Activated naive CD4-positive, alpha-beta T cell treated with anti-CD3 and anti-CD28 coated beads, Interleukin-2, amount 50 U/mL, for 72 hours (primary cell): ENCODE measurements at regions not wholly inside any gene's neighbourhood (a gene's known extent, or its start where the extent isn't known, plus 50 kb on each side); places are given as distances from the start of the nearest gene placed in this dataset.
A peak's percentile ranks its signal among the peaks of the same experiment; 100 is the strongest.

Experiments used
- ATAC-seq, 2 donors: fragments of 150-1000 bp; cut with Tn5 transposase; 2 replicates each; pipeline ENCODE4 v1.10.0; 2021; ENCODE audit warnings: mild to moderate bottlenecking in 2 of 2, moderate library complexity in 2 of 2
- DNase-seq, 2 donors: peaks; one replicate each; pipeline ENCODE4 v3.0.0; 2021 to 2022; ENCODE audit warnings: low spot score in 2 of 2
- H3K27ac Mint-ChIP-seq, 2 donors: one replicate each; pipeline ENCODE4 v1.8.0; 2022; ENCODE audit warnings: mild to moderate bottlenecking in 2 of 2, mixed read lengths in 2 of 2
- H3K36me3 Mint-ChIP-seq, 2 donors: one replicate each; pipeline ENCODE4 v1.8.0; 2022; ENCODE audit warnings: mixed read lengths in 2 of 2
- H3K9me3 Mint-ChIP-seq, 2 donors: one replicate each; pipeline ENCODE4 v1.8.0; 2022; ENCODE audit warnings: mixed read lengths in 2 of 2

DNA sequence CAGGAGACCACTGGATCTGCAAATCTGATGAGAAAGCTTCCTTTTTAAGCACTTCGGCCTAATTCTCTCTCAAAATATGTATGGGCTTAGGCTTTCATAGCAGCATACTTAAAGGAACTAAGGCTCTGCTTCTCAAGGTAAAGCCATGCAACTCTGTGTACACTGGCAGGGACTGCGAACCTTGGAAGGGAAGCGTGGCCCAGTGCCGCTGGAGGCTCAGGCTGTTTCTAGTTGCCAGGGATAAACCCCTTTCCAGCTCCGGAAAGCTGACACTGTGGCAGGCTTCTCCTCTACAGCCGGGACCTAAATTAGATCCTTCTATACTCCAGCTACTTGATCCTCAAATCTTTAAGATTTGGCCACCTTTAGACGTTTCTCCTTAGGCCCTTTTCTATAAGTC lies 1091.3 kb upstream of the TENM3 start:
- no peak for DNase-seq
- Mint-ChIP-seq H3K36me3 (no peaks in the 10 kb centered on the region), H3K9me3 (no peaks in the 10 kb centered on the region), H3K27ac (no peak overlapping the region)
- no peak for ATAC-seq

DNA sequence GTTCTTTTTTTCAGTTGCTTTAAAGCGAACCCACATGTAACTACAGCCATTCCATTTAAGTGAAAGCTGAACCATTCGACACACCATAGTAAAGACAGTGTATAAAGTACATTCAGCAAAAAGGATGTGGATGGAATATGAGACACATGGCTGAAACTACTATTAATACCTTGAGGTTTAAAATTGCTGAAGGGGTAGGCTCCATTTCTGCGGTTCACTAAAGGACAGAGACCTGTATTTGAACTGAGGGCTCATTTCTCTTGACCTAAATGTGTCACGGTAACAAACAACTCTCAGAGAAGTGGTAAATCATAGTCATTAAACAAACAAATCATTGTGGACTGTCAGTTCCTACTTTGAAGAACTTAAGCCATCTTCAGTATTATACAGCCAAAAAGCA lies 1085.6 kb upstream of the TENM3 start:
- no peak for DNase-seq
- H3K36me3 Mint-ChIP-seq: peaks cover 0 to 6% of the 10 kb centered on the region in 2 donors
- H3K9me3 Mint-ChIP-seq: peaks cover 0 to 7% of the 10 kb centered on the region in 2 donors
- ATAC-seq: no peak
- no peak overlapping the region for H3K27ac Mint-ChIP-seq

DNA sequence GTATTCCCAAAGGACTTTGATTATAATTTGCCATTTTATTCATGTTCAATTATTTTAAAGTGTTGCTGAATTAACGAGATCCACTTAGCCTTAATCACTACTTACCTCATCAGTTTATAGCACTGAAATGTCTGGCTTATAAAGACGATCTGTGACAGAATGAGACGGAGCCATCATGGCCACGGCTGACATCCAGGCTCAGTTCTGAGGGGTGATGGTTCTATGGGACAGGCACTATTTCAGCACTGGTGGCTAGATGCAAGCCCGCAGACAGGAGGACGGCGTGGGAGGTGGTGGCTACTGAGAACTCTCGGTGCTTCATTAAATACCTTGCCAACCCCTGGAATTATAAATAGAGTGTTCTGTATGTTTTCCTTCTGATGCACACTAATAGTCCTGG lies 1084.2 kb upstream of the TENM3 start:
- H3K36me3 Mint-ChIP-seq: peaks cover 0 to 6% of the 10 kb centered on the region in 2 donors
- no peak for ATAC-seq
- DNase-seq: no peak
- no peak overlapping the region for H3K27ac Mint-ChIP-seq
- peaks cover 0 to 7% of the 10 kb centered on the region in 2 donors for H3K9me3 Mint-ChIP-seq

DNA sequence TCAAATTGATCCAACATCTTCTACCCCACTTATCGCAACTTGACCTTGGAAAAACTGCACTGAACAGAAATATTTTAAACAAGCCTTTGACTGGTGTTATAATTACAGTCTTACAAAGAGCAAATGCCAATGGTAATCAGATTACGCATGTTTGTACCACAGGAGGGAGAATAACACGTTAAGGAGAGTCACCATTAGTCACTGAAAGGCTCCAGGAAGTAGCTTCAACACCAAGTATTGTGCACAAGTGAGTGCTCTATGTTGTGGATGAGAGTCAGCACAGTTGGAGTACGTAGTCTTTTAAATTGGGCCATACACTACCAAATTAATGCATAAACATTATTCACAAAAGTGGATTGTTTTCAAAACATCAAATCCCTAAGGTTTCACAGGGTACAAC lies 1081.5 kb upstream of the TENM3 start:
- no peak overlapping the region for H3K27ac Mint-ChIP-seq
- no peak for DNase-seq
- H3K36me3 Mint-ChIP-seq: peaks cover 0 to 6% of the 10 kb centered on the region in 2 donors
- ATAC-seq: no peak
- peaks cover 0 to 7% of the 10 kb centered on the region in 2 donors for H3K9me3 Mint-ChIP-seq

DNA sequence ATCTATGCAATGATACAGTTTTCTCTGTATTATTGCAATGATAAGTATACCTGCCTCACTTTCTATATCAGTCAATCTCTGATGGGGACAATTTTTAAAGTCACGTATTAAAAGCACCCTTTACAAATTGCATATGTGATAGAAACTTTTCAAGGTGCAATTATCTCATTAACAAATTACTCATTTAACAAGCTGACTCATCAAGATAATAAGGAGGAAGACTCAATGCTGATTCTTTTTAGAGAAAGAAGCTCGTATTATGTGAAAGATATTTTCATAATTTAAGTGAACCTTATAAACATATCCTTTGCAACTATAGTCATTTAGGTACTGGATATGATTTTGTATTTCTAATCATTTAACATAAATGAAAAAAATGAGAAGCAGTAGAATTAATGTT lies 1080.9 kb upstream of the TENM3 start:
- peaks cover 0 to 6% of the 10 kb centered on the region in 2 donors for H3K36me3 Mint-ChIP-seq
- no peak for ATAC-seq
- H3K9me3 Mint-ChIP-seq: peaks cover 0 to 7% of the 10 kb centered on the region in 2 donors
- DNase-seq: no peak
- no peak overlapping the region for H3K27ac Mint-ChIP-seq

DNA sequence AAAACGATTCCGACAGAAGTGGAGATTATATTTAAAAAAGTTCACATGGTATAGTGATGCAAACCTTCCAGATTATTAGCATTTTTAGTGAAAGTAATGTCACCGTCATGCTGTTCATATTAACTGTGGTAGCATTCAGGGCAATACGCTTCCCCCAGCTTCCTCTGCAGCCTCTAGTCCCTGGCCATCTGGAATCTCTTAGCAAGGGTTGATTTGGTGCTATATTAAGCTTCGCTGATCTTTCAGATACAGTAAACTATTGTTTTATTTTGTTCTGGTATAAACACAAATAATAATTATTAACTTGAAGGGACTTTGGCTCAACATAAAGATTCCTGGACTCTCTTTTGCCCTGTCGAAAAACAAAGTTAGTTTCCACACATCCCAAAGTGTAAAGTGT lies 1080.5 kb upstream of the TENM3 start:
- H3K9me3 Mint-ChIP-seq: peaks cover 0 to 7% of the 10 kb centered on the region in 2 donors
- no peak for ATAC-seq
- H3K27ac Mint-ChIP-seq: no peak overlapping the region
- DNase-seq: no peak
- H3K36me3 Mint-ChIP-seq: peaks cover 0 to 6% of the 10 kb centered on the region in 2 donors

DNA sequence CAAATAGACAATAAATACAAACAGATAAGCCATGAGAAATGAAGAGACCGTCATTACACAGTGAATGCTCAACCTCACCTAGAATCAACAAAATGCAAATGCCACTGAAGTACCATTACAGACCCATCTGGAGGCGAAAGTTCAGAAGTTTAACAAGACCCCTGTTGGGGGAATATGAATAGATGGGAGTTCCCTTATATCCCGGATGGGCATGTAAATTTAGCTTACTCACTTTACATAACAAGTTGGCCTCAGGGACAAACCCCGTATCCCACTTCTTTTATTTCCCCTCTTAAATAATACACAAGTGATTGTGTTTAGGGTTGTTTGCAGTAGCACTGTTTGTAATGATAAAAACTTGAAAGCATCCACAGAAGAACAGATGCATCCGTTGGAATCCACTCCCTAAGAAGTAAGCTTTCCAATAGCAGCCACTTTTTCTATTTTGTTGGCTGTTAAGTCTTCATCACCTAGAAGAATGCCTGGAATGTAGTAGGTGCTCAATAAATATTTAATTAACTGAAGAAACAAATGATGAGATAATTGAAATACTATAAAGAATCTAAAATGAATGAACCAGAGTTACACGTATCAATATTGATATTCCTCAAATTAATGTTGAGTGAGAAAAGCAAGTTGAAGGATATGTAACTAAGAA lies 1076.3 kb upstream of the TENM3 start:
- Mint-ChIP-seq H3K9me3 (no peaks in the 10 kb centered on the region), H3K36me3 (no peaks in the 10 kb centered on the region), H3K27ac (no peak overlapping the region)
- ATAC-seq (no peak), DNase-seq (no peak)

DNA sequence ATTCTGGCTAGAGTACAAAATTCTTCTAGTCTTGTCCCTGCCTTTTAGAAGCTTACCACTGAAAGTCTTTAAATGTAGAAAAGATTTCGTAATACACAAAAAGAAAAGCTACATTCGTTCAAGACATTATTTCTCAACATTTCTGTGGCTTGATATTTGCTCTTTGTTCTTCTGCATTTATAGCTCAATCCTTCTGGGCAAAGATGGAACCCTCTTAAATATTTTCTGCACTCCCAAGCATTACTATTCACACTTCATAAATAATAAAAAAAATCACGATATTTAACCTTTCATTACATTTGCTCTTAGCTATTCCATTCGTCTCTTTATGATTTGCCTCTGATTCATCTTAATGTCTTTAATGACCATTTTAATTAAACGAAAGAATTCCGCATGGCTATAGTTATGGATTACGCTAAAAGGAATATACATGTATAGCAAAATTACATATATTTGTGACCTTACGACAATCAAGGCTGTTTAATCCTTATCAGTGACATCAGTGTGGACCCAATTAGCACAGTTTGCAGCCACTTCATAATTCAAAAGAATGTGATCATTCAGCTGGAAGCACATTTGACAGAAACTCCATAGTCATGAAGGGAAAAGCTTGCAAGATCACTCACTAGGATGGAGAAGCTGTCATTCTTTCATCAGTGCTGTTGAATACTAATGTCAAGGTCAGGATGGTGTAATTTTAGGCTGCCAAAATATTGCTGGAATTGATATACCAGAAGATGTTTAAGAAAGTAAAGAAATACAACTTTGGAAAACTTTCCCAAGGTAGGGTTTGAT lies 1075.0 kb upstream of the TENM3 start:
- no peak for ATAC-seq
- Mint-ChIP-seq H3K36me3 (no peaks in the 10 kb centered on the region), H3K9me3 (no peaks in the 10 kb centered on the region), H3K27ac (no peak overlapping the region)
- DNase-seq: no peak

DNA sequence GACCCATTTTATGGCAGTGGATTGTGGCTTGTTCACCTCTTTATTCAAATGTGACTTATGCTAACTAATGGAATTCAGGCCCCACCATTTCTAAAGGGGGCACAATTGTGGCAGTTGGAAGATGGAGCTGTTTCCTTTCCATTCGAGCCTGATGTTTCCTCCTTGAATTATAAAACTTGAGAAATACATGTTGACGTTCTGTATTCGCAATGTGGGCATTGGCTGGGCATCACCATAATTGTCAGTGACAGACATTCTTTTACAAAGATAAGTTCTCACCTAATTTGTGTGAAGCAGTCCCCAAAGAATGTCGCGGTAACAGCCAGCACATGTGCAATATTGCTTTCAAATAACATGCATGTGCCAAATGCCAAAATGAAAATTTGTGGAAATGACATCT lies 1070.2 kb upstream of the TENM3 start:
- ATAC-seq (no peak), DNase-seq (no peak)
- Mint-ChIP-seq H3K27ac (no peak overlapping the region), H3K9me3 (peaks cover 0 to 3% of the 10 kb centered on the region in 2 donors), H3K36me3 (no peaks in the 10 kb centered on the region)

DNA sequence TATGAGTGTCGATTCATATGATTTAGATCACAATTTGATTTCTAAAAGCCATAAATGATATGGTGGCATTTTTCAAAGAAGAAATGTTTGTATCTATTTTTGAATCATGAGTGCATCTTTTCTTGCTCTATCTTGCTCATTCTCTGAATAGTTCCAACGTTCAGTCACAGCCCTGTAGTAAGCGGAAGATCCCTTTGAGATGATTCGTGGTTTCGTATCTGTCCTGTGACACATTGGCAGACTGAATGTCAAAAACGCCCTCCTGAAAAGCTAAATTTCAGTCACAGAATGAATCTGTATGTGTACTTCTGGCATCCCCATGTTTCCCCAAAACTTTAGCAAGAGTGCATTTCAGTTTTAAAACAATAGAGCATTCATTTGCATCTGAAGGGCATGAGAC lies 1066.9 kb upstream of the TENM3 start:
- Mint-ChIP-seq H3K27ac (no peak overlapping the region), H3K36me3 (no peaks in the 10 kb centered on the region), H3K9me3 (peaks cover 3 to 5% of the 10 kb centered on the region in 2 donors)
- DNase-seq: no peak
- ATAC-seq: peak in 1 of 2 donors; percentile 55

DNA sequence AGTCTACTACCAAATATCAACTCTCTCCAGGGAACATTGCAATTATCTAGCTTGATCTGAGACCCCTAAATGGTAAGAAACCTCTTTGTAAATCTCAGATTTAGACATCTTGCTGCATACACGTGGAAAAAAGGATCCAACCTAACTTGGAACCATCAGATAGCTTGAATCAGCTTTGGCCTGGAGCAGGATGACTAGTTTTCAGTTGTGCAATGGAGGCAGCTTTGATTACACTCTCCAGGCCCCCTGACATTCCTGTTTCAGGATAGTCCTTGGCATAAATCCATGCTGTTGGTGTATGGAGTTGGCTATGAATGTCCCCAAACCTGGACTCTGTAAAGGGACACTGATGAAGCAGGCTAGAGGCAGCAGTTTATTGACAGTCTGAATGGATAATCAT lies 1061.9 kb upstream of the TENM3 start:
- Mint-ChIP-seq H3K36me3 (no peaks in the 10 kb centered on the region), H3K27ac (no peak overlapping the region), H3K9me3 (peaks cover 17 to 19% of the 10 kb centered on the region in 2 donors)
- no peak for ATAC-seq
- no peak for DNase-seq

DNA sequence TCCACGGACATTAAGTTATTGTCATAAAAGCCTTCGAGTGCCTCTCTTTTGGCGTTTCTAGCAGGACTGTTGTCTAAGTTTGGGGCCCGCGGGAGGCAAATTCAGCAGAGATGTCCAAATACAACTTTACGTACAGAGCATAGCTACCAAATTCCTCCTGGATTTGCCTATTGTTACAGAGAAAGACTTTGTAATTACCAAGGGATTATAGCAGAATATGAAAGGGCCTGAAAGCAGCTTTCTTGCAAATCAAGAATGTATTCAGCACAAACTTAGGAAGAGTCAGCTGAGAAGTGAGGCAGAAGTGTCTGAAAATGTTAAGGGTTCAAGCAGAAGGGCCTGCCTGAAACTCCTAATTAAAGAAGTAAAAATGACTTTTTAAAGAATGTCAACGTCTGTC lies 1053.5 kb upstream of the TENM3 start:
- Mint-ChIP-seq H3K27ac (no peak overlapping the region), H3K36me3 (no peaks in the 10 kb centered on the region), H3K9me3 (peaks cover 5 to 19% of the 10 kb centered on the region in 2 donors)
- no peak for DNase-seq
- ATAC-seq: no peak

DNA sequence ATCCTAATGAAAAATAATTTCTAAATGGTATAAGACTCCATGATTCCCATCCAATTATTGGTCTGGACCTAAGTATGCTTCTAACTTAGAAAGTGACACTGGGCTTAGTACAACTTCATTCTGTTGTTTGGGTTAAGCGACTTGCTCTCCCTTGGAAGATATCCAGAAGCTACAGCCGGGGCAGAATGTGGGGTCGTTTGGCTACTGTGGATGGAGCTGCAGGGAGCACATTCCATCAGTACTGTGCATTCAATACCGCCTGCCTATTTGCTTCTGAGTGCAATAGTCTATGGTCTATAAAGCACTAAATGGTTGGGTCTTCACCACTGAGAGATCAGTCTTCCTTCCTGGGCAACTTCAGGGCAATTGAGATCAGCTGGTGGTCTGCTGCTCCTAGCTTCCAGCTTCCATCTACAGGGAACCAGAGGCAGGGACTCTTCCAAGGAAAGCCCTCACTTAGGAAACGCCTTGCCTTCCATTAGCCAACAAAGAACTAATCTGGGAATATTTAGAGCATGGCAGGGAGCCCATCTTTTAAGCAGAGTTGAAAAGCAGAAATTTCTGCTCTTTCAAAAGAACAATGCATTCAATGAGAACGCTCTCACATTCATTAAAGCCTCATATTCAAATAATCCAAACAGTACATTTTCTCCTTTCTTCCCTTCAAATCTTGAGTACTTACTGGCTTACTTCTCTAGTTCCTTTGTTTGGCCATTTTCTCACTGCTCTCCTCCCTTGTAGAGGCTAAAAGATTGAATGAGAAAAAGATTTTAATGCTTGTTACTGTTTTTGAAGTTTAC lies 1049.9 kb upstream of the TENM3 start:
- H3K36me3 Mint-ChIP-seq: no peaks in the 10 kb centered on the region
- DNase-seq (no peak), ATAC-seq (no peak)
- H3K9me3 Mint-ChIP-seq: peaks cover 0 to 8% of the 10 kb centered on the region in 2 donors
- H3K27ac Mint-ChIP-seq: no peak overlapping the region

DNA sequence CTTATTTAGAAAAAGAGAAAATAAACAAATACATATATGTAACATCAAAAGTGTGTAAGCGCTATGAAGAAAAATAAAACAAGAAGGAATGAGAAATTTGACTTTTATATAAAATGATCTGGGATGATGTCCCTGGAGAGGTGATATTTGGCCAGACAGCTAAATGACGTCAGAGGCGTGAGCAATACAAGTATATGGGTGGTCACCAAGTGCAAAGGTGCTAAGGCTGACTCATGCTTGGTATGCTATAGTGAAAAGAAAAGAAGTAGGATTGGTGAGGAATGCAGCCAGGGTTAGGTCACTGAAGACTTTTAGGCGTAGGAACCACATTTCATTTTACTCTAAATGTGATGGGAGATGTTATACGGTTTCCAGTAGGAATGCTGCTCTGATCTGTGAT lies 1049.1 kb upstream of the TENM3 start:
- DNase-seq: no peak
- ATAC-seq: no peak
- Mint-ChIP-seq H3K9me3 (peaks cover 0 to 13% of the 10 kb centered on the region in 2 donors), H3K27ac (no peak overlapping the region), H3K36me3 (no peaks in the 10 kb centered on the region)

DNA sequence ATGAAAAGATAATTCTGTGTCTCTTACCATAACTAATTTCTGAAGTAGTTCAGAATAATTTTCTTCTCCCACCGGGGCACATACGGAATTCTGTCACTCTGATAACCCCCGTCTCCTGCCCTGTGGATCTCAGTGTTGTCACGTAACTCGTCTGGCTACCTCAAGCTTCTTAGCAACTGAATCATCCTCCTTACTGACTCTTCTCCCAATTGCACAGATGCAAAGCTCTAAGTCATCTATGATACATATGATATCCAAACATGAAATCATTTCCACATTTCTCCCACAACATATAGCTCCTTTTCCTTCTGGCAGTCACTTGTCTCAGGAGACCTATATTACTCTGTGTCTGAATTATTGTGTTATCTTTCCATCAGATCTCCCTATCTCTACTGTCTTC lies 1043.1 kb upstream of the TENM3 start:
- H3K9me3 Mint-ChIP-seq: peaks cover 10 to 18% of the 10 kb centered on the region in 2 donors
- DNase-seq (no peak), ATAC-seq (no peak)
- H3K36me3 Mint-ChIP-seq: no peaks in the 10 kb centered on the region
- no peak overlapping the region for H3K27ac Mint-ChIP-seq

DNA sequence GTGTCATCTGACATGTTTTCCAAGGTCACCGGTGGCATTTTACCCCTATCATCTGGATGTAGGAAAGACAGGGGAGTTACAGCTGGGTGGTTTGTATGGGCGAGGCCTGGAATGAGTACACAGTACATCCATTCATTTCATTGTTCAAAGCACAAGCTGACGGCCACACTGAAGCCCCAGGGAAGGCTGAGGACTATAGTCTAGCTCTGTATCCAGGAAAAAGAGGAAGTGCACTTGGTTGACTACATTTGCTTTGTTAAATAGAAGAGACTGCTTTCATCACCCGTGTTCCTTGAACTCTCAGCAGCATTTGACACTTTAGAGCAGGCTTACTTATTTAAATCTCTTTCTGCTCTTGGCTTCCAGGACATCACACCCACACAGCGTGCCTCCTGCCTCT lies 1041.0 kb upstream of the TENM3 start:
- H3K36me3 Mint-ChIP-seq: no peaks in the 10 kb centered on the region
- H3K9me3 Mint-ChIP-seq: peaks cover 18 to 25% of the 10 kb centered on the region in 2 donors
- DNase-seq (no peak), ATAC-seq (no peak)
- H3K27ac Mint-ChIP-seq: no peak overlapping the region

DNA sequence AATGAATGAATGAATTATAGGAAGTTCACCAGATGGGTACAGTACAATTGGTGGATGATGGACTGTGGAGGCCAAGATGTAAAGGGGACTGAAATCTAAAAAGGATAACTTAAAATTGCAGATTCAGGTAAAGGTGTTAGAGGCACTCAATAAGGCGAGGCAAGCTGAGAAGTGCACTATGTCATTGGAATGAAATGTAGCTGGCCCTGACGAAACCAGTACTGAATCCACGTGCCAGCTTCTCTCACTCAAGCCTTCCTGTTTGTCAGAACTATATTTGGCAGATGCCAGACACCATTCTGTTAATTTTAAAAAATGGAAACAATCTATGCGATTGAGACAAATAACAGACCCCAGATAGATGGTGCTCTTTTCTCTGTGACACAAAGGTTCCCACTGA lies 1039.1 kb upstream of the TENM3 start:
- DNase-seq (no peak), ATAC-seq (no peak)
- H3K9me3 Mint-ChIP-seq: peaks cover 18 to 30% of the 10 kb centered on the region in 2 donors
- H3K27ac Mint-ChIP-seq: no peak overlapping the region
- H3K36me3 Mint-ChIP-seq: no peaks in the 10 kb centered on the region
